DMS79 treated with DMSO at 0.1 percent for 48 hours (cell line): ENCODE measurements at regions not wholly inside any gene's neighbourhood (a gene's known extent, or its start where the extent isn't known, plus 50 kb on each side); places are given as distances from the start of the nearest gene placed in this dataset.
"Not testable (repeated sequence)": the region's sequence is repeated elsewhere in the genome, so short reads cannot be mapped to it uniquely, and the experiment has no call there.

Experiments
- DNase-seq: peaks from one replicate; lab custom pipeline; 2025; lab: John Stamatoyannopoulos, UW

- DNase-seq: no peak
Observed at GRCh38 chr17:33942414-33942813, 312.7 kb upstream of the CCL2 start.

GRCh38 chr17:33944412-33944811, 310.7 kb upstream of the CCL2 start:
- DNase-seq: no peak

- no peak for DNase-seq
Observed at GRCh38 chr17:33944826-33945225, 310.3 kb upstream of the CCL2 start.

- DNase-seq: no peak
Observed at GRCh38 chr17:33945646-33946546, 309.2 kb upstream of the CCL2 start.

GRCh38 chr17:33947762-33948161, 307.3 kb upstream of the CCL2 start:
- DNase-seq: no peak

- DNase-seq: no peak
Observed at GRCh38 chr17:33948309-33948708, 306.8 kb upstream of the CCL2 start.

- no peak for DNase-seq
Observed at GRCh38 chr17:33949100-33949499, 306.0 kb upstream of the CCL2 start.

- no peak for DNase-seq
Observed at GRCh38 chr17:33950061-33950460, 305.0 kb upstream of the CCL2 start.

GRCh38 chr17:33952425-33952824, 302.7 kb upstream of the CCL2 start:
- no peak for DNase-seq

GRCh38 chr17:33954597-33954996, 300.5 kb upstream of the CCL2 start:
- no peak for DNase-seq

- DNase-seq: no peak
Observed at GRCh38 chr17:33955461-33955860, 299.6 kb upstream of the CCL2 start.

- not testable (repeated sequence) for DNase-seq
Observed at GRCh38 chr17:33959098-33959497, 296.0 kb upstream of the CCL2 start.

GRCh38 chr17:33962857-33963655, 292.0 kb upstream of the CCL2 start:
- peak; percentile 27 for DNase-seq

- DNase-seq: peak; percentile 24
Observed at GRCh38 chr17:33964344-33964979, 290.6 kb upstream of the CCL2 start.

GRCh38 chr17:33966410-33967059, 288.6 kb upstream of the CCL2 start:
- no peak for DNase-seq

GRCh38 chr17:33967608-33968349, 287.3 kb upstream of the CCL2 start:
- DNase-seq: no peak

- no peak for DNase-seq
Observed at GRCh38 chr17:33968350-33969044, 286.6 kb upstream of the CCL2 start.

- DNase-seq: no peak
Observed at GRCh38 chr17:33970279-33970678, 284.8 kb upstream of the CCL2 start.

GRCh38 chr17:33972763-33973162, 282.3 kb upstream of the CCL2 start:
- DNase-seq: no peak

GRCh38 chr17:33973491-33973890, 281.6 kb upstream of the CCL2 start:
- no peak for DNase-seq

GRCh38 chr17:33974276-33974675, 280.8 kb upstream of the CCL2 start:
- no peak for DNase-seq
